Endometrial microvascular endothelial cells (primary cell): ENCODE measurements at regions not wholly inside any gene's neighbourhood (a gene's known extent, or its start where the extent isn't known, plus 50 kb on each side); places are given as distances from the start of the nearest gene placed in this dataset.
"Not testable (repeated sequence)": the region's sequence is repeated elsewhere in the genome, so short reads cannot be mapped to it uniquely, and the experiment has no call there.

ENCODE experiments used
- in situ Hi-C: cut with HindIII; loops from 2 replicates; pipeline ENCODE4 v1.10.0; 2017; ENCODE audit warnings: low sequenced_read_pairs, low pct_unique_long_range_greater_than_20kb; ENCODE audit errors: inconsistent ontology term

- in situ Hi-C loops = no loop called here
Measured at GRCh38 chr12:46516238-46516932, 143.8 kb upstream of the SLC38A2 start.

GRCh38 chr12:46515829-46516228, 143.3 kb upstream of the SLC38A2 start:
- in situ Hi-C loops = no loop called here

GRCh38 chr12:46514886-46515285, 142.3 kb upstream of the SLC38A2 start:
- in situ Hi-C loops = no loop called here

- in situ Hi-C loops = not testable (repeated sequence)
Measured at GRCh38 chr12:46510257-46510656, 137.7 kb upstream of the SLC38A2 start.

- in situ Hi-C loops = no loop called here
Measured at GRCh38 chr12:46509135-46509534, 136.6 kb upstream of the SLC38A2 start.

GRCh38 chr12:46508651-46509050, 136.1 kb upstream of the SLC38A2 start:
- in situ Hi-C loops = no loop called here

GRCh38 chr12:46507766-46508165, 135.2 kb upstream of the SLC38A2 start:
- in situ Hi-C loops = no loop called here

GRCh38 chr12:46506961-46507360, 134.4 kb upstream of the SLC38A2 start:
- in situ Hi-C loops = no loop called here

GRCh38 chr12:46506198-46506597, 133.6 kb upstream of the SLC38A2 start:
- in situ Hi-C loops = no loop called here

GRCh38 chr12:46504494-46504893, 131.9 kb upstream of the SLC38A2 start:
- in situ Hi-C loops = no loop called here

- in situ Hi-C loops = no loop called here
Measured at GRCh38 chr12:46503637-46504175, 131.1 kb upstream of the SLC38A2 start.

GRCh38 chr12:46500673-46501072, 128.1 kb upstream of the SLC38A2 start:
- in situ Hi-C loops = no loop called here

- in situ Hi-C loops = no loop called here
Measured at GRCh38 chr12:46499901-46500300, 127.3 kb upstream of the SLC38A2 start.

- in situ Hi-C loops = no loop called here
Measured at GRCh38 chr12:46499226-46499625, 126.7 kb upstream of the SLC38A2 start.

GRCh38 chr12:46497739-46498138, 125.2 kb upstream of the SLC38A2 start:
- in situ Hi-C loops = no loop called here

GRCh38 chr12:46494424-46494823, 121.9 kb upstream of the SLC38A2 start:
- in situ Hi-C loops = no loop called here

- in situ Hi-C loops = no loop called here
Measured at GRCh38 chr12:46493834-46494181, 121.2 kb upstream of the SLC38A2 start.

GRCh38 chr12:46493150-46493833, 120.7 kb upstream of the SLC38A2 start:
- in situ Hi-C loops = no loop called here

- in situ Hi-C loops = no loop called here
Measured at GRCh38 chr12:46492471-46493085, 120.0 kb upstream of the SLC38A2 start.

GRCh38 chr12:46491548-46491947, 119.0 kb upstream of the SLC38A2 start:
- in situ Hi-C loops = no loop called here
